OCI-LY3 (cell line): ENCODE measurements at regions not wholly inside any gene's neighbourhood (a gene's known extent, or its start where the extent isn't known, plus 50 kb on each side); places are given as distances from the start of the nearest gene placed in this dataset.

Source experiments
- H2AFZ ChIP-seq: fragments of 200-600, 300-600 bp; shearing (Covaris generic); 2 replicates; pipeline ENCODE4 v1.6.0; 2014; ENCODE audit warnings: antibody characterized with exemption, low read depth, low read length
- H3K27ac ChIP-seq: fragments of 200-600, 300-600 bp; sonication (generic); 2 replicates; pipeline ENCODE4 v1.5.1; 2014; ENCODE audit warnings: mild to moderate bottlenecking, low read length, moderate library complexity, mixed read lengths
- H3K27me3 ChIP-seq: fragments of 200-600, 300-600 bp; sonication (generic); 2 replicates; pipeline ENCODE4 v1.6.1; 2014; ENCODE audit warnings: low read depth, low read length, mixed read lengths
- H3K36me3 ChIP-seq: fragments of 200-600, 300-600 bp; sonication (generic); replicated peaks from 2 replicates; pipeline ENCODE3; 2014; ENCODE audit warnings: low read depth, low read length, mixed read lengths
- H3K4me1 ChIP-seq: fragments of 300-600, 200-600 bp; sonication (generic); 2 replicates; pipeline ENCODE4 v1.6.1; 2014; ENCODE audit warnings: low read length, mixed read lengths
- H3K4me2 ChIP-seq: fragments of 200-600, 300-600 bp; sonication (generic); 2 replicates; pipeline ENCODE4 v1.6.1; 2014; ENCODE audit warnings: low read length, mixed read lengths
- H3K4me3 ChIP-seq: fragments of 300-600, 200-600 bp; sonication (generic); 2 replicates; pipeline ENCODE4 v1.5.1; 2014; ENCODE audit warnings: antibody characterized with exemption, mild to moderate bottlenecking, low read length, moderate library complexity
- H3K79me2 ChIP-seq: fragments of 300-600, 200-600 bp; shearing (Covaris generic); 2 replicates; pipeline ENCODE4 v1.6.1; 2014; ENCODE audit warnings: mild to moderate bottlenecking, low read length, mixed read lengths
- H3K9ac ChIP-seq: fragments of 300-600, 200-600 bp; shearing (Covaris generic); 2 replicates; pipeline ENCODE4 v1.6.0; 2014; ENCODE audit warnings: mild to moderate bottlenecking, low read length, moderate library complexity
- H3K9me3 ChIP-seq: fragments of 200-600, 300-600 bp; shearing (Covaris generic); 2 replicates; pipeline ENCODE4 v1.6.1; 2014; ENCODE audit warnings: low read length, mixed read lengths; ENCODE audit not compliant: insufficient read depth
- H4K20me1 ChIP-seq: fragments of 200-600, 300-600 bp; sonication (generic); 2 replicates; pipeline ENCODE4 v1.6.1; 2016; ENCODE audit warnings: low read length, mixed read lengths; ENCODE audit not compliant: insufficient read depth
- CTCF ChIP-seq: fragments of 200-600, 300-600 bp; sonication (generic); IDR thresholded peaks from 2 replicates; pipeline ENCODE4 v1.5.1; 2014; ENCODE audit warnings: antibody characterized with exemption, low read length, low read depth
- EZH2phosphoT487 ChIP-seq: fragments of 200-600 bp; shearing (Covaris generic); IDR thresholded peaks from 2 replicates; pipeline ENCODE4 v1.6.1; 2018; ENCODE audit warnings: antibody characterized with exemption, mixed run types, low read depth

DNA sequence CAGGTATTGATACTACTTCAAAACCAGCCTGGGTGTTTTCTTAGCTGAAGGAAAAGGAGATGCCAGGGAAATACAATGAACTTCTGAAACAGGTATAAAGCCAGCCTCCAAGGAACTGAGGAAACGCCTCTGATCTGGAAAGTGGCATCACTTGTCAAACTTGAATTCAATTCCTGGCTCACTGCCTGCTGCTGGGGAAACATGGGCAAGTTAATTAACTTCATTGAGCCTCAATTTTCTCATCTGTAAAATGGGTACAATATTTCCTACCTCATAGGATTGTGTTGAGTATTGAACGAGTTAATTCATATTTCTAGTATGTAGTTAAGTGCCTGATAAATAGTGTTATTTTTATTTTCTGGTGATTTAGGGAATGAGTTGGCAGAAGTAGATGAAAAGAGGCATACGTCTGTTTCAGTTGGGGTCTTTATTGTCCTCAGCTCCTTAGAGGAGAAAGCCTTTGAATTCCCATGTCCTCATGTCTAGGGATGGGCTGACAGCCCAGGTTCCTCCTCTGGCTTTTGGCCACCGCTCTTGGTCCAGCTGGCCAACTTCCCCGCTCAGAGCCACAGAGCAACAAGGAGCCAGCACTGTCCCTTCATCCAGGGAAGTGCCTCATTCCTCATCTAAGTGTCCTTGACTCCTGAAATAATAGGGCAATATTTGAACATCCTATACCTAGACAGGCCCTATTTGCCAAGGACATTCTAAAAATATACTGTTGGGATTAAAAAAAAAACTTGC, 210.5 kb upstream of the GATA6 start:
- no peak overlapping the region for H3K27ac ChIP-seq

GRCh38 chr18:21960189-21960588, 209.2 kb upstream of the GATA6 start:
- Histone ChIP-seq H3K27me3 (0 out of 2 replicates have a peak, but pooled peaks cover 5% of the 10 kb centered on the region), H3K36me3 (no peaks in the 10 kb centered on the region), H3K9me3 (no peaks in the 10 kb centered on the region), H3K4me3 (peak overlapping the region; percentile 63), H3K27ac (no peak overlapping the region), H3K9ac (no peak overlapping the region), H3K79me2 (no peaks in the 10 kb centered on the region), H2AFZ (peak overlapping the region; percentile 56; the same call in 1 of the 2 replicates), H3K4me1 (peaks cover 11% of the 10 kb centered on the region), H3K4me2 (peak overlapping the region; percentile 75), H4K20me1 (no peaks in the 10 kb centered on the region)
- no peak for TF ChIP-seq CTCF
- TF ChIP-seq EZH2phosphoT487: no peak

More for the DNA sequence above, 210.5 kb upstream of the GATA6 start:
- Histone ChIP-seq H3K36me3 (no peaks in the 10 kb centered on the region), H3K4me1 (peaks cover 11% of the 10 kb centered on the region), H3K9me3 (no peaks in the 10 kb centered on the region), H3K27me3 (0 out of 2 replicates have a peak, but pooled peaks cover 5% of the 10 kb centered on the region), H4K20me1 (no peaks in the 10 kb centered on the region), H3K4me3 (no peak overlapping the region), H3K4me2 (no peak overlapping the region), H3K79me2 (no peaks in the 10 kb centered on the region), H2AFZ (no peak overlapping the region), H3K9ac (no peak overlapping the region)
- no peak for TF ChIP-seq CTCF
- TF ChIP-seq EZH2phosphoT487: no peak

- Histone ChIP-seq H3K4me3 (no peak overlapping the region), H3K79me2 (no peaks in the 10 kb centered on the region), H3K4me1 (peaks cover 11% of the 10 kb centered on the region), H3K9ac (no peak overlapping the region), H3K27ac (no peak overlapping the region), H2AFZ (no peak overlapping the region), H4K20me1 (no peaks in the 10 kb centered on the region), H3K36me3 (no peaks in the 10 kb centered on the region), H3K9me3 (no peaks in the 10 kb centered on the region), H3K27me3 (0 out of 2 replicates have a peak, but pooled peaks cover 5% of the 10 kb centered on the region), H3K4me2 (no peak overlapping the region)
- TF ChIP-seq CTCF (no peak), EZH2phosphoT487 (no peak)
Observed at GRCh38 chr18:21963336-21963735, 206.1 kb upstream of the GATA6 start.

DNA sequence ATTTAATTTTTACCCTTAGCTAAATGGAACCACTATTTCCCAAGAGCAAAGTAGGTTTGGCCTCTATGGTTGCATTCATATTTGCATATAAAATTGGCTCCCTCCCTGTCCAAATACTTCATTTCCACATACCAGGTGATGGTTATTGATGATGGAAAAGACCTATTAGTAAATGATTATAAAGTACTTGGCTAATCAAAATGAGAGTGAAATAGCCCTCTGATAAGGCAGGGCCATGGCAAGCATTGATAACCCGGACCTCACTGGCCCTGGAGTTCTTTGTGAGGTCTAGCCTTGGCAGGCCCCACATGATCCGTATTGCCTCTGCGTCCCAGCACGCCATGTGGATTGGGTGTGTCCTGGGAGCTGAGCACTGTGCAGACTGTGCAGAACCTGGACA, 201.1 kb upstream of the GATA6 start:
- no peaks in the 10 kb centered on the region for H3K27me3 ChIP-seq
- no peaks in the 10 kb centered on the region for H4K20me1 ChIP-seq
- no peaks in the 10 kb centered on the region for H3K36me3 ChIP-seq
- H3K9me3 ChIP-seq: no peaks in the 10 kb centered on the region
- no peaks in the 10 kb centered on the region for H3K4me1 ChIP-seq
- no peak overlapping the region for H3K4me3 ChIP-seq
- no peaks in the 10 kb centered on the region for H3K79me2 ChIP-seq
- H2AFZ ChIP-seq: no peak overlapping the region
- no peak overlapping the region for H3K9ac ChIP-seq
- H3K27ac ChIP-seq: no peak overlapping the region
- TF ChIP-seq CTCF: no peak
- TF ChIP-seq EZH2phosphoT487: no peak
- no peak overlapping the region for H3K4me2 ChIP-seq
